Mesenchymal stem cell (in vitro differentiated cells and primary cell): ENCODE measurements at regions not wholly inside any gene's neighbourhood (a gene's known extent, or its start where the extent isn't known, plus 50 kb on each side); places are given as distances from the start of the nearest gene placed in this dataset.

Experiments
- DNase-seq: peaks from one replicate; pipeline ENCODE4 v3.0.0-alpha.2; 2013
- H2AFZ ChIP-seq: one replicate; pipeline ENCODE4 v1.6.1; 2013; ENCODE audit warnings: low read depth, mild to moderate bottlenecking, control low read depth, inconsistent platforms, low read length, moderate library complexity
- H2AK5ac ChIP-seq: 2 replicates; pipeline ENCODE4 v1.6.1; 2013; ENCODE audit warnings: low read length, moderate library complexity, mild to moderate bottlenecking, inconsistent platforms; ENCODE audit not compliant: severe bottlenecking
- H2BK120ac ChIP-seq: one replicate; pipeline ENCODE4 v1.6.1; 2013; ENCODE audit warnings: low read depth, mild to moderate bottlenecking, inconsistent platforms, low read length, moderate library complexity
- H2BK12ac ChIP-seq, 2 experiments: one replicate each; pipeline ENCODE4 v1.6.1; 2013; ENCODE audit warnings: inconsistent platforms in 2 of 2, low read length in 2 of 2, mild to moderate bottlenecking in 2 of 2, moderate library complexity in 2 of 2, control low read depth in 1 of 2
- H2BK15ac ChIP-seq: one replicate; pipeline ENCODE4 v1.6.1; 2013; ENCODE audit warnings: mild to moderate bottlenecking, low read depth, inconsistent platforms; ENCODE audit not compliant: poor library complexity, severe bottlenecking
- H2BK5ac ChIP-seq: 2 replicates; pipeline ENCODE4 v1.6.1; 2013; ENCODE audit warnings: low read depth, mild to moderate bottlenecking, low read length, control low read depth, inconsistent platforms; ENCODE audit not compliant: poor library complexity, severe bottlenecking
- H3K14ac ChIP-seq, 2 experiments: one replicate each; pipeline ENCODE4 v1.6.1; 2013; ENCODE audit warnings: inconsistent platforms in 2 of 2, low read length in 2 of 2, control low read depth in 1 of 2, mild to moderate bottlenecking in 1 of 2, moderate library complexity in 1 of 2
- H3K18ac ChIP-seq, 2 experiments: one replicate each; pipeline ENCODE4 v1.6.1; 2013; ENCODE audit warnings: inconsistent platforms in 2 of 2, low read length in 2 of 2, control low read depth in 1 of 2, low read depth in 1 of 2, mild to moderate bottlenecking in 1 of 2
- H3K23ac ChIP-seq, 2 experiments: one replicate each; pipeline ENCODE4 v1.6.1; 2013; ENCODE audit warnings: inconsistent platforms in 2 of 2, low read length in 2 of 2, mild to moderate bottlenecking in 2 of 2, moderate library complexity in 2 of 2, control low read depth in 1 of 2
- H3K27ac ChIP-seq: 2 replicates; pipeline ENCODE4 v1.5.1; 2013; ENCODE audit warnings: mild to moderate bottlenecking, moderate library complexity, low read length, control low read depth, inconsistent platforms; ENCODE audit not compliant: poor library complexity, severe bottlenecking
- H3K27me3 ChIP-seq, 2 experiments: 2 replicates each; pipeline versions ENCODE4 v1.6.1 to v1.7.0; 2013; ENCODE audit warnings: low read length in 2 of 2, mild to moderate bottlenecking in 2 of 2, moderate library complexity in 2 of 2, control low read depth in 1 of 2, inconsistent platforms in 1 of 2; ENCODE audit not compliant: control insufficient read depth in 1 of 2, insufficient read depth in 1 of 2
- H3K36me3 ChIP-seq, 2 experiments: 2 replicates each; pipeline versions ENCODE4 v1.6.1 to v1.7.0; 2013; ENCODE audit warnings: low read length in 2 of 2, control low read depth in 1 of 2, inconsistent platforms in 1 of 2, low read depth in 1 of 2, mild to moderate bottlenecking in 1 of 2; ENCODE audit not compliant: insufficient read depth in 2 of 2, control insufficient read depth in 1 of 2
- H3K4ac ChIP-seq, 2 experiments: one replicate each; pipeline ENCODE4 v1.6.1; 2013; ENCODE audit warnings: inconsistent platforms in 2 of 2, low read length in 2 of 2, mild to moderate bottlenecking in 2 of 2, moderate library complexity in 2 of 2, control low read depth in 1 of 2, low read depth in 1 of 2
- H3K4me1 ChIP-seq: 2 replicates; pipeline ENCODE4 v1.6.1; 2013; ENCODE audit warnings: low read depth, low read length, control low read depth; ENCODE audit not compliant: control insufficient read depth, insufficient read depth
- H3K4me2 ChIP-seq: 2 replicates; pipeline ENCODE4 v1.6.1; 2013; ENCODE audit warnings: low read length, mild to moderate bottlenecking, inconsistent platforms; ENCODE audit not compliant: poor library complexity, severe bottlenecking
- H3K4me3 ChIP-seq, 2 experiments: 2 replicates each; pipeline versions ENCODE4 v1.5.1 to v1.7.0; 2013; ENCODE audit warnings: low read length in 2 of 2, mild to moderate bottlenecking in 2 of 2, control low read depth in 1 of 2, low read depth in 1 of 2; ENCODE audit not compliant: insufficient read depth in 1 of 2
- H3K79me1 ChIP-seq: replicated peaks from 2 replicates; pipeline ENCODE4 v1.6.1; 2013; ENCODE audit warnings: mild to moderate bottlenecking, control low read depth, low read length, inconsistent platforms; ENCODE audit not compliant: poor library complexity, severe bottlenecking
- H3K9ac ChIP-seq: 2 replicates; pipeline ENCODE4 v1.7.0; 2013; ENCODE audit warnings: mild to moderate bottlenecking, low read length, moderate library complexity
- H3K9me3 ChIP-seq: 2 replicates; pipeline ENCODE4 v1.7.0; 2013; ENCODE audit warnings: mild to moderate bottlenecking, low read length; ENCODE audit not compliant: control insufficient read depth
- H4K8ac ChIP-seq: one replicate; pipeline ENCODE4 v1.6.1; 2013; ENCODE audit warnings: inconsistent platforms, mild to moderate bottlenecking, low read length, moderate library complexity
- H4K91ac ChIP-seq: one replicate; pipeline ENCODE4 v1.6.1; 2013; ENCODE audit warnings: mild to moderate bottlenecking, low read length, inconsistent platforms
- WGBS: methylation state at CpG from one replicate; pipeline ENCODE4 v1.1.7; 2013; ENCODE audit warnings: mixed read lengths; 5-methylcytosine and 5-hydroxymethylcytosine counted together

DNA sequence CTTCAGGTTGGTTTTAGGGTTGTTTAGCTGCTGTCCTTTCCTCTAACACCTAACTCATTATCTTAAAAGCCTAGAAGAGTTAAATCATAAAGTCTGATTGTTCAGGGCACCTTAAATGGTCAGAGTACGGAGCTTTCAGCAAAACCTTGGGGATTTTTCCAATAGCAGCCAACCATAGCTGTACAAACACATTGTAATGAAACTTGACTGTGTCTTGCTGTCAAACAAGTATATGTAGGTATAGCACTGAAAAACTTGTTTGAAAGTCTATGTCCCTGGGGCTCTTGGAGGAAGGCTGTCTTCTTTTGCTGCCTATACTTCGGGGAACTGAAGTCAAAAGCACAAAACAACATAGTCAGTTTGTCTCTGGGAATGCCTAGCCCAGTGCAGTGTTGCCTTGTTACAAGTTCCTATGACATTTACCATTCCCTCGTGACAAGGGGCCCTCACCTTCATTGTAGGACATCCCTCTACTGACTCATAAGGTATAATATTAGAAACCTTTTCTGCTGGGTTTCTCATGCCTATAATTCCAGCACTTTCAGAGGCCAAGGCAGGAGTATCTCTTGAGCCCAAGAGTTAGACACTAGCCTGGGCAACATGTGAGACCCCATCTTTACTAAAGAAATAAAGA is 474.5 kb upstream of the NBEA start:
- Histone ChIP-seq H3K27me3 (no peaks in the 10 kb centered on the region), H3K79me1 (no peaks in the 10 kb centered on the region), H3K4ac (no peak overlapping the region), H3K36me3 (no peaks in the 10 kb centered on the region), H3K4me2 (no peak overlapping the region), H3K27ac (no peak overlapping the region), H3K9me3 (no peaks in the 10 kb centered on the region), H3K4me1 (no peaks in the 10 kb centered on the region), H3K23ac (no peak overlapping the region), H4K91ac (no peak overlapping the region), H2BK12ac (no peak overlapping the region), H2AK5ac (no peak overlapping the region), H2BK120ac (no peak overlapping the region), H3K18ac (no peak overlapping the region), H3K14ac (no peak overlapping the region), H2AFZ (no peak overlapping the region), H4K8ac (no peak overlapping the region), H2BK15ac (no peak overlapping the region), H3K9ac (no peak overlapping the region), H3K4me3 (no peak overlapping the region), H2BK5ac (no peak overlapping the region)
- WGBS = 89% methylated on average over 3 of the region's 3 CpGs
- no peak for DNase-seq

- Histone ChIP-seq H2BK120ac (no peak overlapping the region), H3K4me1 (no peaks in the 10 kb centered on the region), H3K18ac (no peak overlapping the region), H2AK5ac (no peak overlapping the region), H3K9me3 (no peaks in the 10 kb centered on the region), H2AFZ (no peak overlapping the region), H3K4me2 (no peak overlapping the region), H4K91ac (no peak overlapping the region), H3K4ac (no peak overlapping the region), H3K79me1 (no peaks in the 10 kb centered on the region), H3K4me3 (no peak overlapping the region), H3K27ac (no peak overlapping the region), H2BK5ac (no peak overlapping the region), H3K23ac (no peak overlapping the region), H2BK15ac (no peak overlapping the region), H3K36me3 (no peaks in the 10 kb centered on the region), H4K8ac (no peak overlapping the region), H2BK12ac (no peak overlapping the region), H3K14ac (no peak overlapping the region), H3K9ac (no peak overlapping the region), H3K27me3 (no peaks in the 10 kb centered on the region)
- peak; percentile 13 for DNase-seq
- 33% methylated on average over 1 of the region's 3 CpGs for WGBS
Measured at GRCh38 chr13:34469196-34469986, 472.7 kb upstream of the NBEA start.

- Histone ChIP-seq H3K9ac (no peak overlapping the region), H3K36me3 (no peaks in the 10 kb centered on the region), H2AK5ac (no peak overlapping the region), H3K27ac (no peak overlapping the region), H3K4me3 (no peak overlapping the region), H4K8ac (no peak overlapping the region), H2BK12ac (no peak overlapping the region), H4K91ac (no peak overlapping the region), H2AFZ (no peak overlapping the region), H2BK15ac (no peak overlapping the region), H3K79me1 (no peaks in the 10 kb centered on the region), H3K9me3 (no peaks in the 10 kb centered on the region), H3K27me3 (no peaks in the 10 kb centered on the region), H3K18ac (no peak overlapping the region), H3K23ac (no peak overlapping the region), H2BK5ac (no peak overlapping the region), H3K4me2 (no peak overlapping the region), H2BK120ac (no peak overlapping the region), H3K4ac (no peak overlapping the region), H3K14ac (no peak overlapping the region), H3K4me1 (peaks cover 1% of the 10 kb centered on the region)
- WGBS = 98% methylated on average over 2 of the region's 4 CpGs
- DNase-seq = no peak
Measured at GRCh38 chr13:34474187-34474868, 467.7 kb upstream of the NBEA start.

- Histone ChIP-seq H3K4me1 (peaks cover 1% of the 10 kb centered on the region), H2BK5ac (no peak overlapping the region), H3K4me2 (no peak overlapping the region), H3K9ac (no peak overlapping the region), H3K23ac (no peak overlapping the region), H3K9me3 (no peaks in the 10 kb centered on the region), H3K27ac (no peak overlapping the region), H2BK15ac (no peak overlapping the region), H2BK120ac (no peak overlapping the region), H2BK12ac (no peak overlapping the region), H3K79me1 (no peaks in the 10 kb centered on the region), H3K4me3 (no peak overlapping the region), H3K14ac (no peak overlapping the region), H3K4ac (no peak overlapping the region), H3K36me3 (no peaks in the 10 kb centered on the region), H4K91ac (no peak overlapping the region), H3K18ac (no peak overlapping the region), H2AK5ac (no peak overlapping the region), H2AFZ (no peak overlapping the region), H3K27me3 (no peaks in the 10 kb centered on the region), H4K8ac (no peak overlapping the region)
- WGBS = 90% methylated on average over 2 of the region's 2 CpGs
- no peak for DNase-seq
Measured at GRCh38 chr13:34478376-34478775, 463.7 kb upstream of the NBEA start.
